ENCODE measurements at regions not wholly inside any gene's neighbourhood (a gene's known extent, or its start where the extent isn't known, plus 50 kb on each side); places are given as distances from the start of the nearest gene placed in this dataset.

- H3K9me3 ChIP-seq (ENCODE audit: insufficient read depth in 2 of 2, low read depth in 1 of 2, low read length in 1 of 2): no peaks in the 10 kb centered on the region
- no peak overlapping the region for H2BK5ac ChIP-seq (ENCODE audit: low read depth, low read length)
- no peak overlapping the region for H2AFZ ChIP-seq (ENCODE audit: low read length)
- ChIA-PET POLR2A (ENCODE audit: partially characterized antibody) (no interaction called here), CTCF (ENCODE audit: partially characterized antibody) (interaction anchor here (2.4 kb wide), 1 partner anchor 72 kb away, joined by 5 read pairs; no protein-coding TSS in a partner anchor)
- no peaks in the 10 kb centered on the region for H3K27me3 ChIP-seq (replicated peaks in 1 of 4; ENCODE audit: control insufficient read depth in 3 of 4, extremely low read depth in 1 of 4, insufficient read depth in 3 of 4, low read length in 3 of 4)
- no peak overlapping the region for H3K23ac ChIP-seq (ENCODE audit: insufficient read length)
- no peak overlapping the region for H3K4me3 ChIP-seq (ENCODE audit: extremely low read depth in 1 of 4, insufficient read depth in 2 of 4, low read depth in 3 of 4, low read length in 4 of 4)
- no peak overlapping the region for H2BK120ac ChIP-seq (replicated peaks; ENCODE audit: low read depth, low read length)
- no peaks in the 10 kb centered on the region for H3K79me1 ChIP-seq (ENCODE audit: low read depth, low read length)
- H4K5ac ChIP-seq (ENCODE audit: insufficient read length, low read depth, low read length): no peak overlapping the region
- H2AK5ac ChIP-seq (ENCODE audit: low read depth, low read length): no peak overlapping the region
- H2BK12ac ChIP-seq (ENCODE audit: low read depth, low read length): no peak overlapping the region
- no peak overlapping the region for H3K9ac ChIP-seq (replicated peaks in 1 of 4; ENCODE audit: extremely low read depth in 1 of 4, low read depth in 3 of 4, low read length in 3 of 4)
- H3K4me1 ChIP-seq (replicated peaks in 1 of 4; ENCODE audit: control insufficient read depth in 3 of 4, insufficient read depth in 4 of 4, low read length in 3 of 4): peaks cover 0 to 3% (median 1%) of the 10 kb centered on the region in 4 experiments; a peak in 2 of 7 replicates
- 91% methylated on average over 13 of the region's 13 CpGs; no CpG with 5 or more reads in 1 of the 2 experiments for WGBS, 2 experiments (ENCODE audit: extremely low coverage in 1 of 2, insufficient coverage in 1 of 2, insufficient read length in 1 of 2, insufficient replicate concordance in 2 of 2, low coverage in 1 of 2, low lambda C conversion rate in 2 of 2, missing lambda C conversion rate in 1 of 2)
- H2BK15ac ChIP-seq (ENCODE audit: low read length): no peak overlapping the region
- DNase-seq (ENCODE audit: low read depth in 1 of 2, low spot score in 2 of 2) (no peak), FAIRE-seq (no peak)
- no peak for TF ChIP-seq E2F6 (IDR thresholded peaks at IDR 0.05)
- TF ChIP-seq SIX5 (IDR thresholded peaks at IDR 0.05; ENCODE audit: low read depth, low read length): no peak
- TF ChIP-seq ASH2L (IDR thresholded peaks at IDR 0.05; ENCODE audit: low read length): no peak
- no peak for TF ChIP-seq HDAC6 (IDR thresholded peaks at IDR 0.05; ENCODE audit: low read depth, low read length)
- H3K27ac ChIP-seq (ENCODE audit: low read depth, low read length): no peak overlapping the region
- H3K14ac ChIP-seq (ENCODE audit: insufficient read length): no peak overlapping the region
- no peak overlapping the region for H3K4me2 ChIP-seq (ENCODE audit: insufficient read depth in 1 of 2, low read depth in 2 of 2, low read length in 2 of 2)
- no peaks in the 10 kb centered on the region for H3K23me2 ChIP-seq (ENCODE audit: low read depth, low read length)
- no peaks in the 10 kb centered on the region for H4K20me1 ChIP-seq (replicated peaks in 1 of 2; ENCODE audit: control insufficient read depth in 1 of 2, insufficient read depth in 2 of 2, low read length in 2 of 2)
- H3K18ac ChIP-seq (ENCODE audit: extremely low read depth, low read length): no peak overlapping the region
- no peaks in the 10 kb centered on the region for H3K36me3 ChIP-seq (ENCODE audit: control insufficient read depth in 2 of 4, insufficient read depth in 4 of 4, low read length in 3 of 4)
- no peak overlapping the region for H4K8ac ChIP-seq (ENCODE audit: extremely low read depth, insufficient read depth, low read length)
- H3K56ac ChIP-seq (replicated peaks; ENCODE audit: insufficient read length, low read depth, low read length): no peak overlapping the region
- no peak overlapping the region for H3K4ac ChIP-seq (replicated peaks; ENCODE audit: insufficient read length, low read depth, low read length)
- H4K91ac ChIP-seq (replicated peaks; ENCODE audit: insufficient read length, low read length): no peak overlapping the region
- H3K79me2 ChIP-seq (ENCODE audit: control insufficient read depth in 1 of 2, insufficient read depth in 2 of 2, low read length in 2 of 2): no peaks in the 10 kb centered on the region
- no peak overlapping the region for H2BK20ac ChIP-seq (ENCODE audit: low read length)
These were observed 218.8 kb upstream of the B3GAT1 start for GRCh38 chr11:134630861-134631260.
